Fibroblast of peridontal ligament (primary cell): ENCODE measurements at regions not wholly inside any gene's neighbourhood (a gene's known extent, or its start where the extent isn't known, plus 50 kb on each side); places are given as distances from the start of the nearest gene placed in this dataset.
"Not testable (repeated sequence)": the region's sequence is repeated elsewhere in the genome, so short reads cannot be mapped to it uniquely, and the experiment has no call there.

Experiments used
- DNase-seq: peaks from one replicate; pipeline ENCODE4 v3.0.0-alpha.2; 2010; ENCODE audit errors: extremely low read depth

- DNase-seq: no peak
These were observed 101.7 kb downstream of the NAA11 start for GRCh38 chr4:79223993-79224776.

GRCh38 chr4:79217025-79217424 lies 108.8 kb downstream of the NAA11 start:
- DNase-seq: no peak

GRCh38 chr4:79213702-79214101 lies 112.2 kb downstream of the NAA11 start:
- no peak for DNase-seq

DNA sequence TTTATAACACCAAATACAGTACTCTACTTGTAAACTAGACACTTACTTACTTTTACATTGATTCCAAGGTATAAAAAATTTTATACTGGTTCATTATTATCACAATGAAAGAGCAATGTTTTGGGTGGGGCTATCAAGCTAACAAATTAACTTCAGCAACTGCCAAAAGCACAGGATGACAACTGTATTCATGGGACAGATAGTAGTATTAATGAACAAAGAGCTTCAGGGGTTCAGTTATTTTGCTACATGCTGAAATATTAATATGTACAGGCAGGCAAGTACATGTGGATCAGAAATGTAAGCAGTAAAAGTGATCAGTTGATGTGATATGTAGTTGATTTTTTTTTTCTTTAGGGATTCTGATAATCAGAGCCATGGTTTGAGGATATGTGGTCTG lies 112.9 kb downstream of the NAA11 start:
- DNase-seq: no peak

DNA sequence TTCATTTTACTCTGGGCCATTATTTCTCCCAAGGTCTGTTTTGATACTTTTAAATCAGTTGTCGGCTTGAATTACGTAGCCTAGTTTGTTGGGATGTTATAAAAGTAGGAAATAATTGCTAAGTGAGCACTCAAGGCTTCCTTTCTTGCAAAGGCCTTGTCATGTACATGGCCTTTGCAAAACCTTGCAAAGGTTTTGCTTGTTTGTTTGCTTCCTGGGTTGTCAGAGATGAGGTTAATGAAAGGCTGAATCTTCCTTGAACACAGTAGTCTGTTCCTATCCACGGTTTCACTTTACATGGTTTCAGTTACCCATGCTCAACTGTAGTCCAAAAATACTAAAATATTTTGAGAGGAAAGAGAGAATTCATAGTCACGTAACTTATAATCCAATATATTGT lies 113.5 kb downstream of the NAA11 start:
- DNase-seq: no peak

DNA sequence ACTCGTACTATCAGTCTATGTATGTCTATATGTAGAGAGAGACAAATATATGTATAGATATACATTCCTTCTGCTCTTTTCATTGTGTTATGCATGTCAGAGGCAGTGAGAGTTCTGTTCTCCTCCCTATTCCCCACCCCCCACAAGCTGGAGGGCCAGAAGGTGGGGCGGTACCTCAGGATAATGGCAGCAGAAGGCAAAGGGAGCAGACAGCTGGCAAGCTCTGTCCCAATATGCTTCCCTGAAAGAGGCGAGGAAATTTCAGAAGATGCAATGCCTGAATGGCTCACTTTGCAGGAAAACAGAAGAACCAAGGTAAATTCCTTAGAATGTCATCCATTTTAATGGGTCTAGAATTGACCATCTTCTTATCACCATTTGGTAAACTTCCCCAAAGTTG lies 114.4 kb downstream of the NAA11 start:
- DNase-seq: no peak

- DNase-seq: no peak
These were observed 115.2 kb downstream of the NAA11 start for GRCh38 chr4:79210636-79211049.

GRCh38 chr4:79209822-79210635 lies 115.8 kb downstream of the NAA11 start:
- DNase-seq: no peak

DNA sequence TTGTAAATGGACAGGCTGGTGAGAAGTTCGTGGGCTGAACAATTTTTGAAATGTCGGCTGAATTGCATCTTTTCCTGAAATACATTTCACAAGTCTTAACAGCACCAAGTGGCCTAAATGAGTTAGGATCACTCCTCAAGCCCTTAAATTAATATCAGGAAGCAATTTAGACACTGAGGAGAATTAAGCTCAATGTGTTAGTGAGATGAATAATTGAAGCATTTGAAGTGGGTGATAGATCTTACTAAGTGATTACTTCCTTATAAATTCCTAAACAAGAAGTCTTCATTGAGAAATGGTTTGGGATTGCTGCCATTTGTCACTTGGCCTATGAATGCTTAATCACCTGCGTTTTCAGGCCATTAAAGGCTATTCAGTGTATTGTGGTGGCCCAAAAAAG lies 116.8 kb downstream of the NAA11 start:
- DNase-seq: no peak

DNA sequence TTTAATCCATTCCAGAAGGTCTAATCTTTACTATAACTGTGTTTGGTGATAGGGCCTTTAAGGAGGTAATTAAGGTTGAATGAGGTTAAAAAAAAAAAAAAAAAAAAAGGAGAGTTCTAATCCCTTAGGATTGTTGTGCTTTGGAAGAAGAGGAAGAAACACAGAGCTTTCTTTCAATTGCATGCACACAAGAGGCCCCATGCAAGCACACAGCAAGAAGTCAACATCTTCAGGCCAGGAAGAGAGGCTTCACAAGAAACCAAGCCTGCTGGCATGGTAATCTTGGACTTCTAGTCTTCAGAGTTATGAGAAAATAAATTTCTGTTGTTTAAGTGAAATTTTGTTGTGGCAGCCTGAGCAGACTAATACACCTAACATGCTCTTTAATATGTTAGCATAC lies 118.6 kb downstream of the NAA11 start:
- no peak for DNase-seq

- no peak for DNase-seq
These were observed 119.2 kb downstream of the NAA11 start for GRCh38 chr4:79206660-79207059.

DNA sequence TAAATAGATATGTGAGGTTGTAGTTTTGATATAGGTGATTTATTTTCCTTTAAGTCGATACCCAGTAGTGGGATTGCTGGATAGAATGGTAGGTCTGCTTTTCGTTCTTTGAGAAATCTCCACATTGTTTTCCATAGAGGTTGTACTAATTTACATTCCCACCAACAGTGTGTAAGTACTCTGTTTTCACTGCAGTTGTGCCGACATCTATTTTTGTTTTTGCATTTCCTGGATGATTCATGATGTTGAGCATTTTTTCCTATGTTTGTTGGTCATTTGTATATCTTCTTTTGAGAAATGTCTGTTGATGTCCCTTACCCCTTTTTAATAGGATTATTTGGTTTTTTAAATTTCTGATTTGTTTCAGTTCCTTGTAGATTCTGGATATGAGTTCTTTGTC lies 120.7 kb downstream of the NAA11 start:
- no peak for DNase-seq

DNA sequence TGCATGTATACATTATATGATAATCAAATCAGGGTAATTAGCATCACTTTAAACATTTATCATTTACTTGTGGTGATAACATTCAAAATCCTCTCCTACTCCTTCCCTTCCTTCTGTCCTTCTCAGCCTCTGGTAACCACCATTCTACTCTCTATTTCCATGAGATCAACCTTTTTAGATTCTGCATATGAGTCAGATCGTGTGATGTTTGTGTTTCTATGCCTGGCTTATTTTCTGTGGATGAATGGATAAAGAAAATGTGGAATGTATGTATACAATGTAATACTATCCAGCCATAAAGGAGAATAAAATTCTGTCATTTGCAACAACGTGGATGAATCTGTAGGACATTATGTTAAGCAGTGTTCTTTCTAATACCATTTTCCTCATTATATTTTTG lies 123.9 kb downstream of the NAA11 start:
- no peak for DNase-seq

DNA sequence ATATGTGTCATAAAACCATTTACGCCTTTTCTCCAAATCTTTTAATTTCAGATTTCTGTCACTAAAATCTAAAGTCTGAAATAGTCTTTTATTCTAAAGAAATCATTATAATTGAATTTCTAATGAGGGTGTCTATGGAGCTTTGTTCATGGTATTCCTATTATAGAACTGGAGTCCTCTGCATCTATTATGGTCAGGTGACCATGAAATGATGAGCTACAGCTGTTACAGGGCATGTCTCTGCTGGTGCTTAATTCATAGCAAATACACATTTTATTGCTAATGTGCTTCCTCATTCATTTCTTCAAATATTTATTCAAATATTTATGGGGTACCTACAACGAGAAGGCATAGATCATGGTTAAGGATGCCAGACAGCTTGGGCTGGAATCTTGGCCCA lies 126.1 kb downstream of the NAA11 start:
- no peak for DNase-seq

DNA sequence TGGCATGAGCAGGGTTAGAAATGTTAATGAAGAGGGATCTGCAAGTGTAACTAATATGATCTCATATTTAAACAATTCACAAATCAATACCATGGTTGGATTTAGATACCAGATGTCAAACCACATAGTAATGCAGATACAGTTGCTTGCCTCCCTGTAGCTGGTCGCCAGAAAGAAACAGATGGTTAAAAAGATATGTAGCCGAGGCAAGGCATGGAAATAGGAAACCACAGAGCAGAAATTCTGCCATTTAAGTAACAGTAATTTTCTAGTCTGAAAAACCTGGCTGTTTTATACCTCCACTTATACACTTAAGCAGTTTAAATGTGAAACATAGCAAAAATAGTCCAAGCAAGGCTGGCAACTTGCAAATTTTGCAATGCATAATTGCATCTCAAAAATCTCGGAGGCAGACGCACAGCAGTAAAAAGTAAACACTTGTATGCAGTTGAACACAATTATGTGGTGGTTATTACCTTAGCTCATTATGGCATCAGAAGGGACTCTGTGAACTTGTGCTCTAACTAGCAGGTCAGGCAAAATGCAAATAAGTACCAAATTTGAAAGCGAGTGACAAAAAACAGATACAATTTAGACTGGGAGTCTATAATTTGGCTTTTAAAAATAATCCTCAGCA lies 126.8 kb downstream of the NAA11 start:
- no peak for DNase-seq

GRCh38 chr4:79197275-79198009 lies 128.4 kb downstream of the NAA11 start:
- DNase-seq: no peak

- not testable (repeated sequence) for DNase-seq
These were observed 134.6 kb downstream of the NAA11 start for GRCh38 chr4:79191292-79191691.

- no peak for DNase-seq
These were observed 140.3 kb downstream of the NAA11 start for GRCh38 chr4:79185526-79186045.

DNA sequence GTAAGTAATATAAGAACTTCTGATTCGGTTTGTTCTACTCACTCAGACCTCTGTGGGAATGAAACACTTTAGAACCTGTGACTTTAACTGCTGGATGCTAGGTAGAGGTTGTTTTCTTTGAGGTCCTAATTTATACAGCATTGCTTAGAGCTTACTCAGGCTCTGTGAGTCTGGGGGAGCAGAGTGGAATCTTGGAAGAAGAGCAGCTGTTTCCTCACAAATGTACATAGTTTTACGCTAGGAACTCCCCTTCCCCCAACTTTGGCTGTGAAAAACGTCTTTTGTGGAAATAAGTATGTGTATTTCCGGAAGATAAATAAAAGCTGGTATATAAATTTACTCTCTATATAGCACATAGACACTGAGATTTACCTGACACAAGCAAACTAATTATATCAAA lies 141.4 kb downstream of the NAA11 start:
- DNase-seq: no peak

- DNase-seq: no peak
These were observed 143.7 kb downstream of the NAA11 start for GRCh38 chr4:79182209-79182608.

DNA sequence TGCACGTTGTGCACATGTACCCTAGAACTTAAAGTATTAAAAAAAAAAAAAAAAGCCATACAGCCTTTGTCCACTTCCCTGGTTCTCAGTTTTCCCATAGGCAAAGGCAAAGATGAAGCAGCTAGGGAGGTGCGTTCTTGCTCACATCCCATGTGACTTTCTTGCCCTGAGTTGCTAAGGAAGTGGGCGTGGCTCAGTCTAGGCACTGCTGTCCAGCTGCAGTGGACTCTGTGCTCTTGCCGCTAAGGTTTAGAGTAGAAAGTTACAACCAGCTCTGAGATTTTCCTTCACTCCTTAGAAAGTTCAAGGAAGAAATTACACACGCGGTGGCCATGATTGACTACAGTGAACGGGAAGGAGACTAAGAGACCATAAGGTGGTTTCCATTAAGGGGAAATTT lies 144.7 kb downstream of the NAA11 start:
- no peak for DNase-seq

- peak; percentile 1 for DNase-seq
These were observed 147.1 kb downstream of the NAA11 start for GRCh38 chr4:79178760-79179159.
